Left ventricle myocardium superior (tissue), 1 donor: ENCODE measurements at regions not wholly inside any gene's neighbourhood (a gene's known extent, or its start where the extent isn't known, plus 50 kb on each side); places are given as distances from the start of the nearest gene placed in this dataset.

Experiments
- ATAC-seq: fragments of 200-7000 bp; cut with Tn5 transposase; one replicate; pipeline ENCODE4 v1.9.1; 2020; ENCODE audit warnings: mild to moderate bottlenecking, moderate library complexity
- DNase-seq: peaks from one replicate; pipeline ENCODE4 v3.0.0-alpha.2; 2020
- intact Hi-C: fragments of 100-400 bp; cut with micrococcal nuclease; formaldehyde crosslinking; loops from one replicate; pipeline ENCODE4 v1.11.0; 2022
- donor health status: DM: no; HTN: yes; CAD: no; lungs with severe emphysema.

- DNase-seq = no peak
- intact Hi-C loops = no loop called here
- no peak for ATAC-seq
These were observed 54.5 kb upstream of the FAM78B start for GRCh38 chr1:166221316-166221715.

DNA sequence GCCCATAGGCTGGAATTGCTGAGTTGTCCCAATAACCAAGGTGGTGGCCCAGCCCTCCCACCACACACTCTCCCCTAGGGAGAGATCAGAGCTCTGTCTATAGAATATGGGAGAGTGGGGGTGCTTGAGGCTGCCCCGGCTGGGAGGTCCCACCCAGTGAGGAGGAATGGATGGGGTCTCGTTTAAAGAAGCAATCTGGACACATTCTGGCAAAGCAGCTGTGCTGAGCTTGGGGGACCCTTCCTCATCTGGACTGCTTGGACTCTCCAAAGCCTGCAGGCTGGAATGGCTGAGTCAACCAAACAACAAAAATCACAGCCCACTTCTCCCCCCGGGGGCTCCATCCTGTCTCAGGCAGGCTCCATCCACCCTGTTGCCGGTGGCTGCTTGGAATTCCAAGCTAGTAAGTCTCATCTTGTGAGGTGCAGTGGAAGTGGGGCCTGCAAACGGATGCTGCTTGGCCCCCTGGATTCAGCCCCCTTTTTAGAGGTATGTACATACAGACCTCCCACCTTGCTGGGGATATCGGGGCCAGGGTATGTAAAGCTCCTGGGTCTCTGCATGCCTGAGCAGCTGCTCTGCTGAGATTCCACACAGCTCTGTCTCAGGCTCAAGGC lies 67.1 kb upstream of the FAM78B start:
- ATAC-seq = no peak
- no peak for DNase-seq
- intact Hi-C loops = no loop called here

- intact Hi-C loops = no loop called here
- no peak for DNase-seq
- ATAC-seq = no peak
These were observed 68.9 kb upstream of the FAM78B start for GRCh38 chr1:166235728-166236127.

GRCh38 chr1:166237675-166238074 lies 70.9 kb upstream of the FAM78B start:
- DNase-seq (no peak), ATAC-seq (no peak)
- intact Hi-C loops = no loop called here

- DNase-seq = no peak
- ATAC-seq = peak; percentile 52
- intact Hi-C loops = no loop called here
These were observed 86.4 kb upstream of the FAM78B start for GRCh38 chr1:166253076-166253779.

- no peak for ATAC-seq
- no peak for DNase-seq
- intact Hi-C loops = no loop called here
These were observed 91.2 kb upstream of the FAM78B start for GRCh38 chr1:166258017-166258416.

DNA sequence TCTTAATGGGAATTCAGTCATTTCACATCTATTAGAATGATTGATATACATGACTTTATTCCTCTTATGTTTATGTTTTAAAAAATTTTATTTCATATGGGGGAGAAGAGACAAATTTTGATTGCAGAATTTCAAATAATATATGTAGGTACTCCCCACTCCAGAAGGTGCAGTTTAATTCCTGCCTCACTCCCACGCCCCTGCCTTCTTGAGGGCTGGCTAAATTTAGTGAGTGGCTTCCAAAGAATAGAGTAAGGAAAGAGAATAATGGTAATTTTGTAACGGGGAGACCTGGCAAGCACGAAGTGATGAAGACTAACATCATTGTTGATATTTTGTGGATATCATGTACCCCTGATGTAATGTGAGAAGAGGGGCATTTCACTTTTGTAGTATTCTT lies 94.7 kb upstream of the FAM78B start:
- intact Hi-C loops = no loop called here

DNA sequence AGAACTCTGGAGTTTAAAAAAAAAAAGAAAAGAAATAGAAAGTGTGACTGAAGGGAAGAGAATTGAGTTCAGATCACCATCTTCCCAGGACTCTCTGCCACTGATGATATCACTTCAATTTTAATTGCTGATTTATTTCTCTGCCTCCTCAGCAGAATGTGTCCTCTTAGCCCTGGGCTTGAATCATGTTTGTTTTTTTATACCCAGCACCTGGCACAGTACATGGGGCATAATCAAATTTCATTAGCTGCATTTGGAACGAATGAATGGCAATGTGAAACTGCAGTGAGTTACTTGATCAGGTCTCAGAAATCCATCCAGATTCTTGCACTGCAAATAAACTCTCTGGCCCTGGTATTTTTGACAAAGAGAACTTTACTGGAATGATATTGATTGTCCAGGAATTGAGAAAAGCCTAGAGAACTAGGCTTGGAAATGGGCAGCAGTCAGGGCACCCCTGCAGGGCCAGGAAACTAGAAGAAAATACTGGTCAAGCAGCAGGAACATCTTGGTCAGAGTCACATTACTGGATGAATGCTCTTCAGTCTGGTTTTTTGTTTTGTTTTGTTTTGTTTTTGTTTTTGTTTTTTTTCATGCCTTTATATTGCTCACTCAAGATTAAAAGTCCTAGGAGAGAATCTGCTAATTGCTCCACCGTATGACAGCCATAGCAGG lies 103.8 kb upstream of the FAM78B start:
- intact Hi-C loops = no loop called here
- DNase-seq = no peak
- ATAC-seq = no peak

More for the DNA sequence above, 94.7 kb upstream of the FAM78B start:
- DNase-seq (no peak), ATAC-seq (no peak)

DNA sequence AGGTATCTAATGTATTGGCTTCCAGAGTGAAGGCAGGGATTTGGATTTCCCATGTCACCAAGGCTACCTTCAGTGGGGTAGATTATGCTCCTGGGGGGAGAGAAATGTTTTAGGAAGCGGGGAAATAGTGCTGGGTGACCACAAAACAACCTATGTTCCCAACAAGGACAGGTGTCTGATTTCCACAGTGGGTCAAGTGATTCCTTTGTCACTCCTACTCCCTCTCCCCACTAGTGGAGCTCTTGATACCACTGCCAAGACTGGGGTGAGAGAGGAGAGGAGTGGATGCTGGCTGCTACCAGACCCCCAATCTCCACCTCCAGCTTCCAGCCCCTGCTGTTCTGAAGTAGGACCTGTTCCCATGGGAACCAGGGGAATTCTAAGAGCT lies 104.3 kb upstream of the FAM78B start:
- intact Hi-C loops = no loop called here
- DNase-seq (no peak), ATAC-seq (no peak)

GRCh38 chr1:166272155-166272554 lies 105.4 kb upstream of the FAM78B start:
- intact Hi-C loops = no loop called here
- DNase-seq (no peak), ATAC-seq (no peak)

DNA sequence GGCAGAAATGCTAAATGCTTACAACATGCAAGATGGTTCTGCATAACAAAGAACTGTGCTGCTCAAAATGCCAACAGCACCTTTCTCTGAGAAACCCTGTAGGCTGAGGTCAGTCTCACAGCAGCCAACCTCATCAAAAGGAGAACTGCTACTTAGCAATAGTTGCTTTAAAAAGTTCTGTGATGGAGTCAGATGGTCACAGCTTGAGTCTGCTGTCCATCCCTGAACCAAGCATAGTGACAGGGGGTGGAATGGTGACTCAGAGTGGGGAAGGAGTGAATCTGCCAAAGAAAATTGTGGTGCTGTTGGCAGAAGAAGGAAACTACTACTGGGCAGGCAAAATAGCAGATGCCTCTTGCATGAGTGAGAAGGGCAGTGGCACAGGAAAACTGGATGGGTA lies 106.0 kb upstream of the FAM78B start:
- no peak for ATAC-seq
- intact Hi-C loops = no loop called here
- DNase-seq = no peak

DNA sequence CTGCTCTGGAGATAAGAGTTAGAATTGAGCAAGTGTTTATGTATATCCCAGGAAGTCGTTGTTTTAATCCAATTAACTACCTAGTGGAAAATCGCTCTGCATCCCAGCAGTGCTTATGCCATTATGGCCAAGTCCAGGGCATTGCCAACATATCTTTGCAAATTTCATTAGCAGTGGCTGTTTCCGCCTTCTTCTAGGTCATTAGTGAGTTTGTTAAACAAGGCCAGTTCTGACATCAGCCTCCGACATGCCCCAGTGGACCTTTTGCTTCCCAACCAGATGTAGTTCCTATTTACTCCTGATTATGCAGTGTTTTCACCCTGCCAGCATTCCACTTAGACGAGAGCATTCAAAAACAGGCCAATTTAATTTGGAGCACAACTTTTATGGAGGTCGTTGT lies 106.8 kb upstream of the FAM78B start:
- intact Hi-C loops = no loop called here
- no peak for DNase-seq
- peak; percentile 54 for ATAC-seq

DNA sequence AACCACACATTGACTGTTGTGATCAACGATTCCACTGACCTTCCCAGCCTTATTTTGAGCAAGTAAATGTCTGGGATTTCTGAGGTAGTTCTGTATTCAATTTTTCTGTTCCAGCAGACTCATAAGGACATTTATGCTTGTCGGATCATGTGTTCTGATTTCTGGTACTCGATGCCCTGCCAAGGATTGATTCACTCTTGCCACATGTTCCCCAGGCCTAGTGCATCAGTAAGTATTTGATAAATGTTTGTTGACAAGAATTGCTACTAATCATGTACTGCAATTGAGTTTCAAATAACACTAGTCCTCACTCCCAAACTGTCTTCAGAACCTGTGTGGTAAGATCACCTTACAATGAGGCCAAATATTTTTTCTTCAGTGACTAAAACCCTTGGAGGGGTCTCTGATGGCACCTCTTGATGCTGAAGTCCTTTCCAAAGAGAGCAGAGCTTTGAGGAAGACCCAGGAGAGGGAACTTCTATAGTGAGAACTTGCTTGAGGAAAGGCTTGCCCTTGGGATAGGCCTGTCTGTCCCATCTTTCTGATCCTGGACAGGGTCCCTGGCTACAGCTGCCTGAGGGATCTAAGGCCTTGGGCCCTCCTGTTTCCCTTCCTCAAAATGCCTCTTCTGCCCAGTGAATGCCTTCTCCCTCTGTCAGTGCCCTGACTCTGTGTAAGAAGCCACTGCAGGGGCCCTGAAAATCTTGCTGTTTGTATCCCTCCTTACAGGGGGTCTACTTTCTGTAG lies 115.8 kb upstream of the FAM78B start:
- no peak for DNase-seq
- intact Hi-C loops = no loop called here
- peak; percentile 63 for ATAC-seq

- DNase-seq = no peak
- peak; percentile 75 for ATAC-seq
- intact Hi-C loops = no loop called here
These were observed 116.4 kb upstream of the FAM78B start for GRCh38 chr1:166283190-166283589.

DNA sequence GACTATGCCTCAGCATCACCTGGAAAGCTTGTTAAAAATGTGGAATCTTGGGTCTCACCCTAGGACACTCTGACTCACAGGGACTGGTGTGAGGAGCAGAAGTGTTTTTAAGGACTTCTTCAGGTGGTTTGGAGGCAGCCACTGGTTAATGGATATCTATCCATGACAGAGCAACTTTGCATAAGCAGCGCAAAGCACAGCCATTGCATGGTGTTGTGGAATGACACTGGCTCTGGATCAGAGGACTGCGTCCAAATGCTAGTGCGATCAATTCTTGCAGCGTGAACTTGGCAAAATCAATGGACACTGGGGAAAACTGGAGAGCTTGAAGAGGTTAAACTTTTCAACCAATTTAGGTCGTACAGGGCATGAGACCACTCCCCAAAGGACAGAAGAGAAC lies 116.8 kb upstream of the FAM78B start:
- DNase-seq (no peak), ATAC-seq (no peak)
- intact Hi-C loops = no loop called here

DNA sequence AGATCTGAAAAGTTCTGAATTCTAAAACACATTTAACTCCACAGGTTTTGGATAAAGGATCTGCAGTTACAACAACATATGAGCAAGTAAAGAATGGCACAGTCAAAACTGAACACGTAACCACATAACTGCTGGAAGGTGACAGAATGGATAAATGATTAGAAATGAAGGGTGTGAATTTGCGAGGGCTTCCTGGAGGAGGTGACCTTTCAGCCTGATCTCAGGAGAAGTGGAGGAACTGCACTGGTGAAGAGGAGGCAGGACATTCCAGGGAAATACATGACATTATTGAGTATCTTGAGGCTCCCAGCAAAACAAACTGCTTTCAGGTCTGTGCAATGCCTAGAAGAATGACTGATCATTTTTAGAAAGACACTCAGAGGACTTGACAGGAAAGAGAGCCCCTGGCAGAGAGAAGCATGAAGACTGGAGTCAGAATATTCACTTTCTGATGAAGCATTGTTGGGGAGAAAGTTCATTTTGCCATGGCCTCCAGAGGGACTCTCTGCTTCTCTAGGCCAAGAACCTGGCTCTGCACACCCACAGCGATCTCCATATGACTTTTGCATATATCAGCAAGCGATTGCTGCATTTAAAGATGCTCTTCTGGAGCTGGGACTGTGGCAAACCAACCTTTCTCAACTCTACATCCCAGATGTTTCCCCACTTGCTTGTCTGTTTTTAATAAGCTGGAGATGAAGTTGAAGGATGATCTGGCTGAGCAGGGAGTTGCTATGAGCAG lies 122.7 kb upstream of the FAM78B start:
- DNase-seq = no peak
- intact Hi-C loops = no loop called here
- no peak for ATAC-seq

GRCh38 chr1:166295656-166296055 lies 128.9 kb upstream of the FAM78B start:
- ATAC-seq = no peak
- intact Hi-C loops = no loop called here
- no peak for DNase-seq

DNA sequence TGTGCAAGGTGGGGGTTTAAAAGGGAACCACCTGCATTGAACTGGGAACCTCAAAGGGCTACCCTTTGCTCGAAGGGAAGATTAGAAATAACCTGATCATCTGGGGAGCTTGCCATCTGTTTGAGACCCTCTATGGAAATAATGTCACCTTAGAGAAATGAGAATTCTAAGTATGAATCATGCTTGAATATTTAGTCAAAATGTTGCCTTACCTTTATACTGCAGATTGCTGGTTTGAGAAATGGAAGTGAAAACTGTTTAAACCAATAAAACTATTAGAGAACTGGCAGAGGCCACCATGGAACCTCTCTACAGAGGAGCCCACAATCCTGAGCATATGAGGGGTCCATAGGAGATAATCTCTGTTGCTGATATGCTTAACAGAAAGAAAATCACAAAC lies 131.2 kb upstream of the FAM78B start:
- intact Hi-C loops = no loop called here
- no peak for ATAC-seq
- no peak for DNase-seq

GRCh38 chr1:166300767-166301166 lies 134.0 kb upstream of the FAM78B start:
- no peak for ATAC-seq
- DNase-seq = no peak
- intact Hi-C loops = no loop called here
